ENCODE measurements at regions not wholly inside any gene's neighbourhood (a gene's known extent, or its start where the extent isn't known, plus 50 kb on each side); places are given as distances from the start of the nearest gene placed in this dataset.

DNA sequence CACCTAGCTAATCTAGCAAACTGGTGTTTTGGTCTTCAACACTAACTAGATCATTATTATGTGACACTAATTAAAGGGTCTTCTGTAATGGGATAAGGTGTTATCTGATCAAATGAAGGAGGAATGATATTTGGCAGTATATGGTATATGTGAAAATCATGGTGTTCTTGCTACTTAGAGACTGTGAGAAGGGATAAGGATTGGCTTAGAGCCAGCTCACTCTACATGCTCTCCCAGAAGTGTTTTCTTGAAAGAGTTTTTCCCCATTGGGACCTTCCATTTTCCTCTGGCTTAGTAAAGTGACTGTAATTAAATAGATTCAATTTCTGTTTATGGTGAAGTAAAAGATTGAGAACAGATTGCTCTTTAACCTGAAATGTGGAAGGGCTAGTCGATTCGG is 71.2 kb upstream of the RGL1 start:
- TF ChIP-seq POLR2AphosphoS5 (IDR thresholded peaks at IDR 0.05; ENCODE audit: low read depth, low read length) = no peak
- no peak for TF ChIP-seq POLR2A (IDR thresholded peaks at IDR 0.05; ENCODE audit: low read depth, low read length)

Measured in GM12892 (cell line).